OCI-LY3 (cell line): ENCODE measurements at regions not wholly inside any gene's neighbourhood (a gene's known extent, or its start where the extent isn't known, plus 50 kb on each side); places are given as distances from the start of the nearest gene placed in this dataset.

Experiments used
- CTCF ChIP-seq: fragments of 200-600, 300-600 bp; sonication (generic); IDR thresholded peaks from 2 replicates; pipeline ENCODE4 v1.5.1; 2014; ENCODE audit warnings: antibody characterized with exemption, low read length, low read depth
- EZH2phosphoT487 ChIP-seq: fragments of 200-600 bp; shearing (Covaris generic); IDR thresholded peaks from 2 replicates; pipeline ENCODE4 v1.6.1; 2018; ENCODE audit warnings: antibody characterized with exemption, mixed run types, low read depth

GRCh38 chr6:139423971-139424667, 49.7 kb upstream of the CITED2 start:
- TF ChIP-seq CTCF (no peak), EZH2phosphoT487 (no peak)
